AG04450 (cell line): ENCODE measurements at regions not wholly inside any gene's neighbourhood (a gene's known extent, or its start where the extent isn't known, plus 50 kb on each side); places are given as distances from the start of the nearest gene placed in this dataset.

Source experiments
- CTCF ChIA-PET: fragments of 300-600, 350-600 bp; formaldehyde crosslinking; extraction: SDS; loops from one replicate; lab custom pipeline; 2022; ENCODE audit warnings: antibody characterized with exemption, inconsistent platforms; lab: Charles Lee
- POLR2A ChIA-PET: fragments of 350-600 bp; formaldehyde crosslinking; extraction: SDS; loops from one replicate; lab custom pipeline; 2021; ENCODE audit warnings: antibody characterized with exemption, inconsistent platforms; lab: Yijun Ruan, JAX
- DNase-seq: peaks from one replicate; pipeline ENCODE4 v3.0.0-alpha.2; 2011; ENCODE audit warnings: low read depth, low spot score
- H3K27ac ChIP-seq: one replicate; pipeline ENCODE4 v1.5.1; 2012; ENCODE audit warnings: low read depth, low read length, control low read depth
- H3K27me3 ChIP-seq: one replicate; pipeline ENCODE4 v1.6.0; 2012; ENCODE audit warnings: low read length; ENCODE audit not compliant: control insufficient read depth, insufficient read depth
- H3K4me3 ChIP-seq: 2 replicates; pipeline ENCODE4 v1.5.1; 2011; ENCODE audit warnings: mild to moderate bottlenecking, low read depth, low read length, control low read depth
- H3K9me3 ChIP-seq: 2 replicates; pipeline ENCODE4 v1.5.1; 2012; ENCODE audit warnings: low read length; ENCODE audit not compliant: control insufficient read depth, insufficient read depth
- CTCF ChIP-seq: IDR thresholded peaks from 2 replicates; pipeline ENCODE4 v1.5.1; 2011; ENCODE audit warnings: low read depth, low read length, control low read depth, inconsistent platforms

- H3K27ac ChIP-seq: no peak overlapping the region
- ChIA-PET POLR2A (no interaction called here), CTCF (no interaction called here)
- no peak overlapping the region for H3K4me3 ChIP-seq
- no peaks in the 10 kb centered on the region for H3K27me3 ChIP-seq
- DNase-seq: no peak
- TF ChIP-seq CTCF: no peak
- no peaks in the 10 kb centered on the region for H3K9me3 ChIP-seq
Observed at GRCh38 chr13:104206450-104207044, 1140.3 kb upstream of the SLC10A2 start.

DNA sequence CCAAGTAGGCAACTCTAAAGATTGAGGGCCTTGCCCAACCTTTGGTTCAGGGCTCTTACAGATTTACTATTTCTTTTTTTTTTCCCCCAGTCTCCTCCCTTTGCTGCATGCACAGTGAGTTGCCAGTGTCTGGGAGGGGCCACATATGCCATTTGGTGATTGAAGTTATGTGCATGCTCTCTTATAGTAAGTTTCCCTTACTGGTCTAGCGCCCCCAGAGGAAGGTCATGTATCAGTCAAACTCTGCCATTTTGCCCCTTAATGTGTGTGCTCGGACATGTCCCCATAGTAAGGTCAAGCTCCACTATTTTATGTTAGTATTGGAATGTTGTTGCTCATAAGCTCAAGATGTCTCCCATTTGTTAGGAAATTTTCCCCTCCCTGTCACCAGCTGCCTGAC lies 1138.0 kb upstream of the SLC10A2 start:
- DNase-seq: no peak
- H3K4me3 ChIP-seq: no peak overlapping the region
- ChIA-PET CTCF (no interaction called here), POLR2A (no interaction called here)
- no peak overlapping the region for H3K27ac ChIP-seq
- H3K27me3 ChIP-seq: no peaks in the 10 kb centered on the region
- TF ChIP-seq CTCF: no peak
- no peaks in the 10 kb centered on the region for H3K9me3 ChIP-seq

DNA sequence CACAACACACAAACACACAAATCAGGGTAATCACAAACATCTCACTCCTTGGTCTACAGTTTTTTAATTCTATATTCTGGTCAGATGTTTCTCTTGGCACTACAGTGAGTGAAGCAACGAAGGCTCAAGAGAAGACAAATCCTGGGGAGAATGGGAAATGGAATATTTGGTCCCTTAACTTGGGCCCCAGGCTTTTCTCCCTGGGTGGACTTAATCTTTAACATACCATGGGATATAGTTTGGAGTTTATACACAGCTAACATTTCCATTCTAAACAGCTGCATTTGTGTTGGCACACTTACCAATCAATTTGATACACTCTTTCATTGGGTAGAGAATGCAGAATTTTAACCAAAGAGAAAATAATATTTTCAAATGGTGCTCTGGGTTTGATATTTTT lies 1132.6 kb upstream of the SLC10A2 start:
- Histone ChIP-seq H3K9me3 (no peaks in the 10 kb centered on the region), H3K4me3 (no peak overlapping the region), H3K27ac (no peak overlapping the region), H3K27me3 (no peaks in the 10 kb centered on the region)
- DNase-seq: no peak
- POLR2A ChIA-PET: no interaction called here
- CTCF ChIA-PET: no interaction called here
- no peak for TF ChIP-seq CTCF

- no peak for DNase-seq
- no peak overlapping the region for H3K4me3 ChIP-seq
- no peaks in the 10 kb centered on the region for H3K9me3 ChIP-seq
- no peaks in the 10 kb centered on the region for H3K27me3 ChIP-seq
- no peak overlapping the region for H3K27ac ChIP-seq
- no peak for TF ChIP-seq CTCF
- POLR2A ChIA-PET: no interaction called here
- CTCF ChIA-PET: no interaction called here
Observed at GRCh38 chr13:104196611-104197010, 1130.4 kb upstream of the SLC10A2 start.

GRCh38 chr13:104181526-104182231 lies 1115.5 kb upstream of the SLC10A2 start:
- ChIA-PET POLR2A (no interaction called here), CTCF (no interaction called here)

More at GRCh38 chr13:104181526-104182231, 1115.5 kb upstream of the SLC10A2 start:
- Histone ChIP-seq H3K9me3 (no peaks in the 10 kb centered on the region), H3K27ac (no peak overlapping the region), H3K27me3 (no peaks in the 10 kb centered on the region), H3K4me3 (no peak overlapping the region)
- DNase-seq: no peak
- TF ChIP-seq CTCF: no peak
